Erythroblast (primary cell): ENCODE measurements at regions not wholly inside any gene's neighbourhood (a gene's known extent, or its start where the extent isn't known, plus 50 kb on each side); places are given as distances from the start of the nearest gene placed in this dataset.

Experiments
- DNase-seq, 2 experiments: peaks; one replicate each; lab custom pipeline; 2025; lab: John Stamatoyannopoulos, UW
- GATA1 ChIP-seq: IDR thresholded peaks from 2 replicates; pipeline ENCODE4 v1.6.1; 2011; ENCODE audit warnings: low read depth, mild to moderate bottlenecking, control low read depth, low read length, moderate library complexity
- POLR2A ChIP-seq: IDR thresholded peaks from 2 replicates; pipeline ENCODE4 v1.6.1; 2011; ENCODE audit warnings: mild to moderate bottlenecking, low read length

DNA sequence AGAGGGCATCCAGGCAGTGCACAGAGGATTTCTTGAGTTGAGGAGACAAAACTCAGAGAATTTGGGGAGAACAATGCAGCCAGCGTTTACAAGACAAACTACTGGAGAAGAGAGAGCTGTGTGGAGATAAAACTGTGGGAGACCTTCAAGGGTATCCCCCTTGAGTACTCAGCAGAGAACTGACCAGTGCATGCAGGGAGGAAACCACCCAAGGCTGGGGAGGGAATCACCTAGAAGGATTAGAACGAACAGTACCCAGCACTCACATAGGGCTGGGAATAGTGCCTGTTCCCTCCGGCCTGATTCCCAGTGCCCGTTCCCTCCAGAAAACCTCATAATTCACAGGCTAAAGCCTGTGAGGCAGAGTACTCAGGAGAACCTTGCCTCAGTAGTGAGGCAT is 61.9 kb upstream of the YPEL5 start:
- DNase-seq: no peak
- TF ChIP-seq GATA1 (no peak), POLR2A (no peak)

DNA sequence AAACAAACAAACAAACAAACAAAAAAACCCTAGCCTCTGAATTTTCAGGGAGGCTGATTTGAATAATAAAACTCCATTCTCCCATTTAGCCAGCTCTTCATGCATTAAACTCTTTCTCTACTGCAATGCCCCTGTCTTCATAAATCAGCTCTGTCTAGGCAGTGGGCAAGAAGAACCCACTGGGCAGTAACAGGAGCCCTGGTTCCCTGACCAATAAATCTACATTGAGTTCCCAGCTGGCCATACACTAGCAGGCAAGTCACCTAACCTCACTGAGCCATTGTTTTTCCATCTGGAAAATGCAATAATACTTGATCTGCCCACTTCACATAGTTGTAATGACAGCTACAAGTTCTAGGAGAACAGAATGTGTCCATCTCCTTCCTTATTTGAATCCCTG is 57.6 kb upstream of the YPEL5 start:
- no peak for DNase-seq
- no peak for TF ChIP-seq POLR2A
- no peak for TF ChIP-seq GATA1

DNA sequence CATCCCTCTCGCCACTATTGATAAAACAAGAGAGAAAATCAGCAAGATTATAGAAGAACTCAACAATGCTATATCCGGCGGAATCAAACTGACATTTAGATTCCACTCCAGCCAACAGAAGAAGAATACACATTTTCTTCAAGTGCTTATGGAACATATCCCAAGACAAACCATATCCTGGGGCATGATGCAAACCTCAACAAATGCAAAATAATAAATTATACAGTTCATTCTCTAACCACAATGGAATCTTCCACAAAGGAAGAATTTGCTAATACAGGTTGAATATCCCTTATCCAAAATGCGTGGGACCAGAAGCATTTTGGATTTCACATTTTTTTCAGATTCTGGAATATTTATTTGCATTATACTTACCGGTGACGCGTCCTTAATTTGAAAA is 51.4 kb upstream of the YPEL5 start:
- DNase-seq: no peak
- TF ChIP-seq GATA1 (no peak), POLR2A (no peak)

DNA sequence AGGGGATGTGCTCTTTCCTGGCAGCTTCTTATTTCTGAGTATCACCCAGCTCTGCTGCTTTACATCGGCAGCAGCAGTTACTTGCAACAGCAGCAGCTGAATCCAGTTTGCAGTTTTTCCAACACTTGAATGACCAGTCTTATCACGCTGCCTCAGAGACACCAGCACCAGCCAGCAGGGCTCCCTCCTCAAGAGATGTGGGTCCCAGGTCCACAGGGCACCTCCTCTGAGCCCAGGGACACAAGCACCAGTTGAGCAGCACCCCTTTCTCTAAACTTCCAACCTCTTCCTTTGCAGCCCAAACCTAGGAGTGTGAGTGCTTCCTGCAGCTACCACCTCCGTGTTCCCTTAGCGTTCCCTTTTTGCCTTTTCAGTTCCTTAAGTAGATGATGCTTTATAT is 50.4 kb upstream of the YPEL5 start:
- TF ChIP-seq POLR2A: no peak
- TF ChIP-seq GATA1: no peak

More for the DNA sequence above, 50.4 kb upstream of the YPEL5 start:
- DNase-seq: no peak
